ENCODE measurements at regions not wholly inside any gene's neighbourhood (a gene's known extent, or its start where the extent isn't known, plus 50 kb on each side); places are given as distances from the start of the nearest gene placed in this dataset.

GRCh38 chr6:168177103-168177891 lies 98.3 kb upstream of the FRMD1 start:
- DNase-seq (ENCODE audit: low spot score) (no peak), ATAC-seq (no peak)
- TF ChIP-seq ZNF532 (CRISPR knock-in tag; IDR thresholded peaks at IDR 0.05; ENCODE audit: borderline replicate concordance): no peak
- no peak for TF ChIP-seq RORB (CRISPR knock-in tag; IDR thresholded peaks at IDR 0.05)
- no peak for TF ChIP-seq RELA (CRISPR knock-in tag; IDR thresholded peaks at IDR 0.05; ENCODE audit: borderline replicate concordance)
- TF ChIP-seq SMAD4 (CRISPR knock-in tag; IDR thresholded peaks at IDR 0.05): no peak
- TF ChIP-seq CREB1 (CRISPR knock-in tag; IDR thresholded peaks at IDR 0.05): no peak
- TF ChIP-seq, protein P1, sequence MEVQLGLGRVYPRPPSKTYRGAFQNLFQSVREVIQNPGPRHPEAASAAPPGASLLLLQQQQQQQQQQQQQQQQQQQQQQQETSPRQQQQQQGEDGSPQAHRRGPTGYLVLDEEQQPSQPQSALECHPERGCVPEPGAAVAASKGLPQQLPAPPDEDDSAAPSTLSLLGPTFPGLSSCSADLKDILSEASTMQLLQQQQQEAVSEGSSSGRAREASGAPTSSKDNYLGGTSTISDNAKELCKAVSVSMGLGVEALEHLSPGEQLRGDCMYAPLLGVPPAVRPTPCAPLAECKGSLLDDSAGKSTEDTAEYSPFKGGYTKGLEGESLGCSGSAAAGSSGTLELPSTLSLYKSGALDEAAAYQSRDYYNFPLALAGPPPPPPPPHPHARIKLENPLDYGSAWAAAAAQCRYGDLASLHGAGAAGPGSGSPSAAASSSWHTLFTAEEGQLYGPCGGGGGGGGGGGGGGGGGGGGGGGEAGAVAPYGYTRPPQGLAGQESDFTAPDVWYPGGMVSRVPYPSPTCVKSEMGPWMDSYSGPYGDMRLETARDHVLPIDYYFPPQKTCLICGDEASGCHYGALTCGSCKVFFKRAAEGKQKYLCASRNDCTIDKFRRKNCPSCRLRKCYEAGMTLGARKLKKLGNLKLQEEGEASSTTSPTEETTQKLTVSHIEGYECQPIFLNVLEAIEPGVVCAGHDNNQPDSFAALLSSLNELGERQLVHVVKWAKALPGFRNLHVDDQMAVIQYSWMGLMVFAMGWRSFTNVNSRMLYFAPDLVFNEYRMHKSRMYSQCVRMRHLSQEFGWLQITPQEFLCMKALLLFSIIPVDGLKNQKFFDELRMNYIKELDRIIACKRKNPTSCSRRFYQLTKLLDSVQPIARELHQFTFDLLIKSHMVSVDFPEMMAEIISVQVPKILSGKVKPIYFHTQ (CRISPR knock-in tag; IDR thresholded peaks at IDR 0.05): no peak
- TF ChIP-seq, protein P2, sequence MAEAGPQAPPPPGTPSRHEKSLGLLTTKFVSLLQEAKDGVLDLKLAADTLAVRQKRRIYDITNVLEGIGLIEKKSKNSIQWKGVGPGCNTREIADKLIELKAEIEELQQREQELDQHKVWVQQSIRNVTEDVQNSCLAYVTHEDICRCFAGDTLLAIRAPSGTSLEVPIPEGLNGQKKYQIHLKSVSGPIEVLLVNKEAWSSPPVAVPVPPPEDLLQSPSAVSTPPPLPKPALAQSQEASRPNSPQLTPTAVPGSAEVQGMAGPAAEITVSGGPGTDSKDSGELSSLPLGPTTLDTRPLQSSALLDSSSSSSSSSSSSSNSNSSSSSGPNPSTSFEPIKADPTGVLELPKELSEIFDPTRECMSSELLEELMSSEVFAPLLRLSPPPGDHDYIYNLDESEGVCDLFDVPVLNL (CRISPR knock-in tag; IDR thresholded peaks at IDR 0.05; ENCODE audit: borderline replicate concordance, low read depth): no peak
- TF ChIP-seq ZNF423 (CRISPR knock-in tag; IDR thresholded peaks at IDR 0.05): no peak
- no peak for TF ChIP-seq FOXJ3 (CRISPR knock-in tag; IDR thresholded peaks at IDR 0.05; ENCODE audit: borderline replicate concordance)
- CTCF ChIA-PET: no interaction called here
- no peaks in the 10 kb centered on the region for H3K9me3 Mint-ChIP-seq
- H3K4me1 Mint-ChIP-seq: peaks cover 60% of the 10 kb centered on the region
- no peak overlapping the region for H3K4me3 Mint-ChIP-seq
- H3K36me3 Mint-ChIP-seq: no peaks in the 10 kb centered on the region
- no peak overlapping the region for H3K27ac Mint-ChIP-seq
- H3K27me3 Mint-ChIP-seq (ENCODE audit: low read depth): no peaks in the 10 kb centered on the region; the same call in 1 of the 2 replicates
- POLR2A ChIA-PET: no interaction called here

DNA sequence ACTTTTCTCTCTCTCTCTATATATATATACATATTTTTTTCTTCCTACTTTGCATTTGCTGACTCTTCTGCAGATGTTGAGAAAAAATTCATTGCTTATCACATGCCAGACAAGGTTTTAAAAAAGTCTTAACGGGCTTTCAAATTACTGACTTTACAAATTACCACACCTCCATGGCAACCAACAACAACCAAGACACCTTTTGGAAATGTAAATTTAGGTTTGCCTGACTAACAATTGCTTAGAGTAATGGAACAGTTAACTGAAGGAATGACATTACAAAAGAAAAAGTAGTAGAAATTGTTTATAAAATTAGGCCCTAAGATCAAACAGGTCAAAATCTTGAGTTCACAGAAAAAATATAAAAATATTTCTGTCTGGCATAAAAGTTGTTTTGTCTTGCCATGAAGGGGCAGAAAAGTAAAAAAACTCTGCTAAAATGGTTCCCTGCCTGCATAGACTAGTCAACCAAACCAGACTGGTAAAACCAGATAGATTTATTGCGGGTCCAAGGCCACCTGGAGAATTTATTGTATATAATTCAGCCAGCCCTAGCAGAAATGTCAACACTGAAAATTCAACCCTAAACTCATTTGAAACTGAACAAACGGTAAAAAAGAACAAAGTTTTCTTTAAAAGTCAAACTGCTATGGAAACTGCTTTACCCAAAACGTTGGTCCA lies 92.8 kb upstream of the FRMD1 start:
- peaks cover 23% of the 10 kb centered on the region for H3K9me3 Mint-ChIP-seq
- H3K36me3 Mint-ChIP-seq: peaks cover 17% of the 10 kb centered on the region
- ATAC-seq (peak; percentile 69), DNase-seq (ENCODE audit: low spot score) (no peak)
- ChIA-PET CTCF (interaction anchor here (1.6 kb wide), 1 partner anchor 40 kb away, joined by 3 read pairs; no protein-coding TSS in a partner anchor), POLR2A (no interaction called here)
- H3K27ac Mint-ChIP-seq: peak overlapping the region; percentile 90; the same call in 1 of the 2 replicates
- peaks cover 61% of the 10 kb centered on the region for H3K4me1 Mint-ChIP-seq
- TF ChIP-seq GRHL2 (CRISPR knock-in tag; IDR thresholded peaks at IDR 0.05; ENCODE audit: insufficient replicate concordance, severe bottlenecking) (no peak), SP1 (CRISPR knock-in tag; conservative IDR thresholded peaks at IDR 0.05) (no peak), ETV6 (CRISPR knock-in tag; IDR thresholded peaks at IDR 0.05) (no peak), NR2C2 (CRISPR knock-in tag; IDR thresholded peaks at IDR 0.05) (no peak)
- H3K4me3 Mint-ChIP-seq: peak overlapping the region; percentile 7; the same call in 1 of the 2 replicates
- H3K27me3 Mint-ChIP-seq (ENCODE audit: low read depth): 0 out of 2 replicates have a peak, but pooled peaks cover 7% of the 10 kb centered on the region
